ENCODE measurements at regions not wholly inside any gene's neighbourhood (a gene's known extent, or its start where the extent isn't known, plus 50 kb on each side); places are given as distances from the start of the nearest gene placed in this dataset.
A peak's percentile ranks its signal among the peaks of the same experiment; 100 is the strongest.

DNA sequence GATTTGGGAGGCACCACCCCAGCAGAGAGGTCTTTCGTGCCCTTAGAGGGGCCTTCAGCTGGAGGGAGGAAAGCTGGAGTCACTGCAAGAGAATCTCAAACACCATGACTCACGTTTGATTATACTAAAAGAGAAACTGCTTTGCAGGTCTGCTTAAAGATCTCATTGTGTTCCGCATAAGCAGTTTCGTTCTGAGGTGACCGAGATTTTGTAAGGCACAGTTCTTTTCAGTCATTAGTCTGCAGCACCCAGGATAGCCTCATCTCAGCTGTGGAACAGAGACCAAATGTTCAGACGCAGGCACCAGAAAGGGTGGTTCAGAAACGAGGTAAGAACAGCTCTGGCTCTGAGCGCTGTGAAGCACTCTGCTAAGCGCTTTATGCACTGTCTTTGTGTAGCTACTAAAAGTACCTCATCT, 71.2 kb upstream of the GTF3A start:
- peaks cover 0 to 6% (median 0%) of the 10 kb centered on the region in 5 donors for H3K4me1 ChIP-seq (ENCODE audit: control insufficient read depth in 5 of 5, insufficient read depth in 5 of 5, low read length in 5 of 5)
- H3K36me3 ChIP-seq (ENCODE audit: control insufficient read depth in 4 of 4, insufficient read depth in 4 of 4, low read length in 4 of 4): no peaks in the 10 kb centered on the region
- no peaks in the 10 kb centered on the region for H3K9me3 ChIP-seq (ENCODE audit: control insufficient read depth in 4 of 4, insufficient read depth in 3 of 4, low read length in 3 of 4)
- 70 to 87% methylated on average over 9 of the region's 9 CpGs for WGBS, 2 donors
- H3K4me3 ChIP-seq: no peak overlapping the region
- TF ChIP-seq, protein P1, sequence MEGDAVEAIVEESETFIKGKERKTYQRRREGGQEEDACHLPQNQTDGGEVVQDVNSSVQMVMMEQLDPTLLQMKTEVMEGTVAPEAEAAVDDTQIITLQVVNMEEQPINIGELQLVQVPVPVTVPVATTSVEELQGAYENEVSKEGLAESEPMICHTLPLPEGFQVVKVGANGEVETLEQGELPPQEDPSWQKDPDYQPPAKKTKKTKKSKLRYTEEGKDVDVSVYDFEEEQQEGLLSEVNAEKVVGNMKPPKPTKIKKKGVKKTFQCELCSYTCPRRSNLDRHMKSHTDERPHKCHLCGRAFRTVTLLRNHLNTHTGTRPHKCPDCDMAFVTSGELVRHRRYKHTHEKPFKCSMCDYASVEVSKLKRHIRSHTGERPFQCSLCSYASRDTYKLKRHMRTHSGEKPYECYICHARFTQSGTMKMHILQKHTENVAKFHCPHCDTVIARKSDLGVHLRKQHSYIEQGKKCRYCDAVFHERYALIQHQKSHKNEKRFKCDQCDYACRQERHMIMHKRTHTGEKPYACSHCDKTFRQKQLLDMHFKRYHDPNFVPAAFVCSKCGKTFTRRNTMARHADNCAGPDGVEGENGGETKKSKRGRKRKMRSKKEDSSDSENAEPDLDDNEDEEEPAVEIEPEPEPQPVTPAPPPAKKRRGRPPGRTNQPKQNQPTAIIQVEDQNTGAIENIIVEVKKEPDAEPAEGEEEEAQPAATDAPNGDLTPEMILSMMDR (IDR thresholded peaks at IDR 0.05; ENCODE audit: control extremely low read depth, extremely low read depth): no peak
- peak overlapping the region in 1 of 2 donors; percentile 75 for H3K27ac ChIP-seq (ENCODE audit: low read depth in 1 of 2, low read length in 1 of 2)
- no peak for DNase-seq
- no peak overlapping the region for H3K9ac ChIP-seq (ENCODE audit: insufficient read depth in 1 of 2, low read length in 2 of 2)
- peak; percentile 44 for ATAC-seq (ENCODE audit: insufficient read depth, low FRiP score)
- no peaks in the 10 kb centered on the region for H3K27me3 ChIP-seq (ENCODE audit: control insufficient read depth in 3 of 3, insufficient read depth in 3 of 3, low read length in 2 of 3)

DNA sequence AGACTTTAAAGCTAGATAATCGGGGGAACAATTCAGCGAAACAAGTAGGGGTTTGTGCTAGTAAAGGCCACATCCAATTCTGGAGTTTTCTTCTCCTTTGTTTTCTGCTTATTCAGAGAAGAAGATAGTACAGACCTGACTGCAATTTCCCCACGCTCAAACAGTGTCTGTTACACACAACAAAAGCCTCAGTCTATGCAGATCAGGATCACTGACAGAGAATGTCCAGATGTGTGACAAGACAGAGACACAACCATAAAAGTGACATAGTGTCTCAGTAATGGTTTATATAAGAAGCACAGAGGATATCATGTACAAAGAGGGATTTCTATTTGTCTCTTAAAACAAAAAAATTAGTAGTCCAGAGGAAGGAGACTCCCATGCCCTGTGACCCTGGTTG, 70.7 kb upstream of the GTF3A start:
- Histone ChIP-seq H3K9me3 (ENCODE audit: control insufficient read depth in 4 of 4, insufficient read depth in 3 of 4, low read length in 3 of 4) (no peaks in the 10 kb centered on the region), H3K9ac (ENCODE audit: insufficient read depth in 1 of 2, low read length in 2 of 2) (no peak overlapping the region), H3K27ac (ENCODE audit: low read depth in 1 of 2, low read length in 1 of 2) (peak overlapping the region in 1 of 2 donors; percentile 75), H3K4me3 (no peak overlapping the region), H3K4me1 (ENCODE audit: control insufficient read depth in 5 of 5, insufficient read depth in 5 of 5, low read length in 5 of 5) (peaks cover 0 to 6% (median 0%) of the 10 kb centered on the region in 5 donors), H3K27me3 (ENCODE audit: control insufficient read depth in 3 of 3, insufficient read depth in 3 of 3, low read length in 2 of 3) (no peaks in the 10 kb centered on the region), H3K36me3 (ENCODE audit: control insufficient read depth in 4 of 4, insufficient read depth in 4 of 4, low read length in 4 of 4) (no peaks in the 10 kb centered on the region)
- WGBS, 2 donors: 91 to 93% methylated on average over 3 of the region's 3 CpGs
- DNase-seq: no peak
- ATAC-seq (ENCODE audit: insufficient read depth, low FRiP score): no peak
- TF ChIP-seq, protein P1 (IDR thresholded peaks at IDR 0.05; ENCODE audit: control extremely low read depth, extremely low read depth): no peak

DNA sequence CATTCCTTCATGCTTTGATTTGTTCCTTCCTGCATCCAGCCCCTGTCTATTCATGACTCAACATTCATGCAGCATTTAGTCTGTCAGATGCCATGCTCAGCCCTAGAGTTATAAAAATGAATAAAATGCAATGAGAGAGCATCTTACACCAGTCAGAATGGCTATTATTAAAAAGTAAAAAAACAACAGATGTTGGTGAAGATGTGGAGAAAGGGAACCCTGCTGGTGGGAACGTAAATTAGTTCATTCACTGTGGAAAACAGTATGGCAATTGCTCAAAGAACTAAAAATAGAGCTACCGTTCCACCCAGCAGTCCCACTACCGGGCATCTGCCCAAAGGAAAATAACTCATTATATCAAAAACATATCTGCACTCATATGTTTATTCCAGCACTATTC, 70.0 kb upstream of the GTF3A start:
- Histone ChIP-seq H3K9me3 (ENCODE audit: control insufficient read depth in 4 of 4, insufficient read depth in 3 of 4, low read length in 3 of 4) (no peaks in the 10 kb centered on the region), H3K27ac (ENCODE audit: low read depth in 1 of 2, low read length in 1 of 2) (no peak overlapping the region), H3K4me3 (no peak overlapping the region), H3K4me1 (ENCODE audit: control insufficient read depth in 5 of 5, insufficient read depth in 5 of 5, low read length in 5 of 5) (peaks cover 0 to 6% (median 0%) of the 10 kb centered on the region in 5 donors), H3K9ac (ENCODE audit: insufficient read depth in 1 of 2, low read length in 2 of 2) (no peak overlapping the region), H3K36me3 (ENCODE audit: control insufficient read depth in 4 of 4, insufficient read depth in 4 of 4, low read length in 4 of 4) (no peaks in the 10 kb centered on the region), H3K27me3 (ENCODE audit: control insufficient read depth in 3 of 3, insufficient read depth in 3 of 3, low read length in 2 of 3) (no peaks in the 10 kb centered on the region)
- TF ChIP-seq, protein P1 (IDR thresholded peaks at IDR 0.05; ENCODE audit: control extremely low read depth, extremely low read depth): no peak
- no peak for DNase-seq
- ATAC-seq (ENCODE audit: insufficient read depth, low FRiP score): no peak
- 41 to 59% methylated on average over 3 of the region's 3 CpGs for WGBS, 2 donors

GRCh38 chr13:27355894-27356293, 68.5 kb upstream of the GTF3A start:
- TF ChIP-seq, protein P1 (IDR thresholded peaks at IDR 0.05; ENCODE audit: control extremely low read depth, extremely low read depth): no peak
- H3K9ac ChIP-seq (ENCODE audit: insufficient read depth in 1 of 2, low read length in 2 of 2): no peak overlapping the region
- H3K27ac ChIP-seq (ENCODE audit: low read depth in 1 of 2, low read length in 1 of 2): no peak overlapping the region
- H3K9me3 ChIP-seq (ENCODE audit: control insufficient read depth in 4 of 4, insufficient read depth in 3 of 4, low read length in 3 of 4): no peaks in the 10 kb centered on the region
- no peaks in the 10 kb centered on the region for H3K36me3 ChIP-seq (ENCODE audit: control insufficient read depth in 4 of 4, insufficient read depth in 4 of 4, low read length in 4 of 4)
- no peak overlapping the region for H3K4me3 ChIP-seq
- no peaks in the 10 kb centered on the region for H3K27me3 ChIP-seq (ENCODE audit: control insufficient read depth in 3 of 3, insufficient read depth in 3 of 3, low read length in 2 of 3)
- no peak for ATAC-seq (ENCODE audit: insufficient read depth, low FRiP score)
- 79 to 86% methylated on average over 7 of the region's 7 CpGs for WGBS, 2 donors
- no peak for DNase-seq
- peaks cover 0 to 6% (median 0%) of the 10 kb centered on the region in 5 donors for H3K4me1 ChIP-seq (ENCODE audit: control insufficient read depth in 5 of 5, insufficient read depth in 5 of 5, low read length in 5 of 5)
